CD4-positive, alpha-beta T cell treated with Interleukin-12 subunit alpha and Interleukin-12 subunit beta, for 1 hour (primary cell): ENCODE measurements at regions not wholly inside any gene's neighbourhood (a gene's known extent, or its start where the extent isn't known, plus 50 kb on each side); places are given as distances from the start of the nearest gene placed in this dataset.
A peak's percentile ranks its signal among the peaks of the same experiment; 100 is the strongest.
"Not testable (repeated sequence)": the region's sequence is repeated elsewhere in the genome, so short reads cannot be mapped to it uniquely, and the experiment has no call there.

Experiments
- DNase-seq: peaks from one replicate; pipeline ENCODE4 v3.0.0-alpha.2; 2020

DNA sequence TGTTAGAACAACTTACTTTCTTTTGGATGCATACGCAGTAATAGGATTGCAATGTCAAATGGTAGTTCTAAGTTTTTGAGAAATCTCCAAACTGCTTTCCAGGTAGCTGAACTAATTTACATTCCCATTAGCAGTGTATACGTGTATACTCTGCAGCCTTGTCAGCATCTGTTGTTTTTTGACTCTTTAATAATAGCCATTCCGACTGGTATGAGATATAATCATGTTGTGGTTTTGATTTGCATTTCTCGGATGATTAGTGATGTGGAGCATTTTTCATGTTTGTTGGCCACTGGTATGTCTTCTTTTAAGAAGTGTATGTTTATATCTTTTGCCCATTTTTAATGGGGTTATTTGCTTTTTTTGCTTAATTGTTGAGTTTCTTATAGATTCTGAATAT, 76.9 kb upstream of the HNRNPA1L2 start:
- not testable (repeated sequence) for DNase-seq

DNA sequence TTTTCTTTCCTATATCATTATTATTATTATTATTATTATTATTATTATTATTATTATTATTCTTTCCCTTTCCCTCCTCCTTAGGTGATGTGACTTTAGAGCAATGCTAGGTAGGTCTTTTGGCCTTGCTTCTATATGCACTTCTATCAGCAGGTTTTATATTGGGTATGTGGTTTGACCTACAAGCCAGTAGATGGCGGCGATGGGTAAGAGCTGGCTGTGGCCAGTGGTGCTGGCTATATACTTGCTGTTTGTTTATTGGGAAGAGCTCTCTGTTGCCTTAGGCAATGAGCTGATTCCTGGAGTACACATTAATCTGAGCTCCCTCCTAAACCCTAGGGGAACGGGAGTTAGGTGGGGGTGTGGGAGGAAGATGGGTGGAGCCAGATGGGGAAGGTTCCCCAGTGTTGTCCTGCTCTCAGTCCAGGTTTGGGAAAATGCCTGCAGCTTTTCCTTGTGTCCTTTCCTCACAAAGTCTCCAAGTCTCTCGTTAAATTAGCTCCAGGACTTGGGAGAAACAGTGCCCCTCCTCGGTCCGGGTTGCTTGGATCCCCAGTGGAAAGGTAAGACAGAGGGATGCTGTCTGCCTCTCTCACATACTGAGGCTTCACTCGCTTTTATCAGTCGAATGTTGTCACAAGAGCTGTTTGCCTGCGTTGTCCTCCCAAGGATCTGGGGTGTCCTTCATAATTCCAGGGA, 72.2 kb upstream of the HNRNPA1L2 start:
- peak; percentile 20 for DNase-seq

GRCh38 chr13:52571163-52571562, 71.1 kb upstream of the HNRNPA1L2 start:
- not testable (repeated sequence) for DNase-seq

- DNase-seq: not testable (repeated sequence)
Observed at GRCh38 chr13:52582962-52583361, 59.3 kb upstream of the HNRNPA1L2 start.
